ENCODE measurements at regions not wholly inside any gene's neighbourhood (a gene's known extent, or its start where the extent isn't known, plus 50 kb on each side); places are given as distances from the start of the nearest gene placed in this dataset.
"Not testable (repeated sequence)": the region's sequence is repeated elsewhere in the genome, so short reads cannot be mapped to it uniquely, and the experiment has no call there.

DNA sequence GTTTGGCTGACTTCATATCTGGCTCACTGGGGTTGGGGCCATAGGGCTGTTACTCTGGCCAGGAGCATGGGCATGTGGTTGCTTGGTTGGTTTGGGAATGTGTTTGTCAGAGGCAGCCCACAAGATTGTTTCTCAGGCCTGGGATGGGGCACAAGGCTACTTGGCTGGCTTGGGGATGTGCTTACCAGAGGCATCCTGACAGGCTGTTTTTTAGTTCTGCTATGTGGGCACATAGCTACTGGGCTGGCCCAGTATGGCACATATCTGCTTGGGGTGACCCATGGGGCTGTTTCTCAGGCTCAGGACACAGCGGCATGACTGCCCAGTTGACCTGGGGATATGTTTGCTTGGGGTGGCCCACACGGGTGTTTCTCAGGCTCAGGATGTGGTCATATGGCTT lies 94.6 kb upstream of the PGR start:
- Histone ChIP-seq H3K4me3 (ENCODE audit: control insufficient read depth in 2 of 3, extremely low read depth in 1 of 3, insufficient read depth in 2 of 3, low read depth in 1 of 3, low read length in 3 of 3) (no peak overlapping the region), H3K9me1 (ENCODE audit: control insufficient read depth, extremely low read depth, insufficient read depth, low read length) (no peaks in the 10 kb centered on the region), H3K9ac (ENCODE audit: control insufficient read depth, extremely low read depth, insufficient read depth, low read length) (no peak overlapping the region), H3K27ac (ENCODE audit: control insufficient read depth, insufficient read depth, low read length) (no peak overlapping the region), H2AFZ (ENCODE audit: control insufficient read depth, low read length) (no peak overlapping the region), H3K79me2 (ENCODE audit: control insufficient read depth, insufficient read depth, low read length) (no peaks in the 10 kb centered on the region), H4K20me1 (ENCODE audit: control insufficient read depth, extremely low read depth, insufficient read depth, low read length) (no peaks in the 10 kb centered on the region), H3K4me2 (ENCODE audit: control insufficient read depth, extremely low read depth, insufficient read depth, low read depth, low read length) (no peak overlapping the region), H3K4me1 (ENCODE audit: control insufficient read depth, extremely low read depth, insufficient read depth, low read length) (no peaks in the 10 kb centered on the region), H3K36me3 (ENCODE audit: control insufficient read depth in 2 of 2, extremely low read depth in 1 of 2, insufficient read depth in 2 of 2, low read length in 2 of 2) (no peaks in the 10 kb centered on the region), H3K9me3 (ENCODE audit: control insufficient read depth, low read depth, low read length) (peaks cover 2% of the 10 kb centered on the region), H3K27me3 (ENCODE audit: control insufficient read depth, extremely low read depth, insufficient read depth, low read length) (no peaks in the 10 kb centered on the region)
- no peak for TF ChIP-seq EZH2 (IDR thresholded peaks at IDR 0.05; ENCODE audit: low read length)
- TF ChIP-seq, protein P1, sequence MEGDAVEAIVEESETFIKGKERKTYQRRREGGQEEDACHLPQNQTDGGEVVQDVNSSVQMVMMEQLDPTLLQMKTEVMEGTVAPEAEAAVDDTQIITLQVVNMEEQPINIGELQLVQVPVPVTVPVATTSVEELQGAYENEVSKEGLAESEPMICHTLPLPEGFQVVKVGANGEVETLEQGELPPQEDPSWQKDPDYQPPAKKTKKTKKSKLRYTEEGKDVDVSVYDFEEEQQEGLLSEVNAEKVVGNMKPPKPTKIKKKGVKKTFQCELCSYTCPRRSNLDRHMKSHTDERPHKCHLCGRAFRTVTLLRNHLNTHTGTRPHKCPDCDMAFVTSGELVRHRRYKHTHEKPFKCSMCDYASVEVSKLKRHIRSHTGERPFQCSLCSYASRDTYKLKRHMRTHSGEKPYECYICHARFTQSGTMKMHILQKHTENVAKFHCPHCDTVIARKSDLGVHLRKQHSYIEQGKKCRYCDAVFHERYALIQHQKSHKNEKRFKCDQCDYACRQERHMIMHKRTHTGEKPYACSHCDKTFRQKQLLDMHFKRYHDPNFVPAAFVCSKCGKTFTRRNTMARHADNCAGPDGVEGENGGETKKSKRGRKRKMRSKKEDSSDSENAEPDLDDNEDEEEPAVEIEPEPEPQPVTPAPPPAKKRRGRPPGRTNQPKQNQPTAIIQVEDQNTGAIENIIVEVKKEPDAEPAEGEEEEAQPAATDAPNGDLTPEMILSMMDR (optimal IDR thresholded peaks at IDR 0.05 in 1 of 3, IDR thresholded peaks at IDR 0.05 in 1 of 3, conservative IDR thresholded peaks at IDR 0.05 in 1 of 3; ENCODE audit: extremely low read depth in 1 of 3, insufficient read depth in 2 of 3, low read length in 3 of 3) = no peak
- FAIRE-seq = no peak
- no peak for DNase-seq (ENCODE audit: low read depth, low spot score)
- dilution Hi-C loops (cut with MboI; ENCODE audit: extremely low pct_ligation_motif_present, low sequenced_read_pairs) = no loop called here

DNA sequence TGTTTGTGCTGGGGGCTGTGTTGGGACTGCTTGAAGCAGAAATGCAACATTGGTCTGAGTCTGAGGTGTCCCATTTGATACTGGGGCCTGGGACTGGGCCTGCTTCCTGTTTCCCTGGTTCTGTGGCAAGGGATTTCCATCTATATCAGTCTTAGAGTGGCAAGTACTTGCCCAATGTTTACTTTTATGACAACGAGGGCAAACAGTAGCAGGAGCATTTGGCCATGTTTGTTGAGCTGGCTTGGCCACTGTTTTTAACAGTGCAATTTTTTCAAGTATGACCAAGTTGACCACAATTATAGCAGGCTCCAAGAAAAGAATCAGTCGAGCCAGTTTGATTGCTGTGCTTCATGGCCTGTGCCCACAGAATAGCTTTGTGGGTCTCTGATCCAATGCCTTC lies 88.5 kb upstream of the PGR start:
- H4K20me1 ChIP-seq (ENCODE audit: control insufficient read depth, extremely low read depth, insufficient read depth, low read length); DNase-seq (ENCODE audit: low read depth, low spot score); H3K27me3 ChIP-seq (ENCODE audit: control insufficient read depth, extremely low read depth, insufficient read depth, low read length); H3K9me1 ChIP-seq (ENCODE audit: control insufficient read depth, extremely low read depth, insufficient read depth, low read length); H3K4me3 ChIP-seq (ENCODE audit: control insufficient read depth in 2 of 3, extremely low read depth in 1 of 3, insufficient read depth in 2 of 3, low read depth in 1 of 3, low read length in 3 of 3); dilution Hi-C loops (cut with MboI; ENCODE audit: extremely low pct_ligation_motif_present, low sequenced_read_pairs); H3K27ac ChIP-seq (ENCODE audit: control insufficient read depth, insufficient read depth, low read length); H2AFZ ChIP-seq (ENCODE audit: control insufficient read depth, low read length); H3K36me3 ChIP-seq (ENCODE audit: control insufficient read depth in 2 of 2, extremely low read depth in 1 of 2, insufficient read depth in 2 of 2, low read length in 2 of 2); H3K4me2 ChIP-seq (ENCODE audit: control insufficient read depth, extremely low read depth, insufficient read depth, low read depth, low read length); H3K79me2 ChIP-seq (ENCODE audit: control insufficient read depth, insufficient read depth, low read length); H3K4me1 ChIP-seq (ENCODE audit: control insufficient read depth, extremely low read depth, insufficient read depth, low read length); H3K9me3 ChIP-seq (ENCODE audit: control insufficient read depth, low read depth, low read length); FAIRE-seq; H3K9ac ChIP-seq (ENCODE audit: control insufficient read depth, extremely low read depth, insufficient read depth, low read length): not testable (repeated sequence)

DNA sequence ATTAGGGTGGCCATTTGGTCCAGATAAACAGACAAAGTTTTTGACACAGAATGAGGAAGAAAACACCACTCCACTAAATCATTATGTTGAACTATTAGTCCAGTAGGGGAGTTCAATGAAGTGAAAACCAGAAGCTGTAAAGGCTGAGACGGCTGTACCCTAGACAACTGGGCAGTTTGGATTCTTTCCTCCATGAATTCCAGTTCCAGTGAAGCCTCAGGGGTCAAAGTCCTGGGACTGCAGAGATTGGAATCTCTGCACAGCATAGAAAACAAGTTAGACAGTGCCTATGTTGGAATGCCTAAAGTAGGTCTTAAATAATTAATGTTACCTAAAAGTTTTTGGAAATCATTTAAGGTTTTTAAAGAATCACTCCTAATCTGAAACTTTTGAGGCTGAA lies 86.5 kb upstream of the PGR start:
- H3K9me3 ChIP-seq (ENCODE audit: control insufficient read depth, low read depth, low read length); H3K9ac ChIP-seq (ENCODE audit: control insufficient read depth, extremely low read depth, insufficient read depth, low read length); H3K9me1 ChIP-seq (ENCODE audit: control insufficient read depth, extremely low read depth, insufficient read depth, low read length); H3K79me2 ChIP-seq (ENCODE audit: control insufficient read depth, insufficient read depth, low read length); H3K36me3 ChIP-seq (ENCODE audit: control insufficient read depth in 2 of 2, extremely low read depth in 1 of 2, insufficient read depth in 2 of 2, low read length in 2 of 2); H3K27ac ChIP-seq (ENCODE audit: control insufficient read depth, insufficient read depth, low read length); H3K4me1 ChIP-seq (ENCODE audit: control insufficient read depth, extremely low read depth, insufficient read depth, low read length); H3K27me3 ChIP-seq (ENCODE audit: control insufficient read depth, extremely low read depth, insufficient read depth, low read length); H2AFZ ChIP-seq (ENCODE audit: control insufficient read depth, low read length); FAIRE-seq; DNase-seq (ENCODE audit: low read depth, low spot score); H4K20me1 ChIP-seq (ENCODE audit: control insufficient read depth, extremely low read depth, insufficient read depth, low read length); H3K4me3 ChIP-seq (ENCODE audit: control insufficient read depth in 2 of 3, extremely low read depth in 1 of 3, insufficient read depth in 2 of 3, low read depth in 1 of 3, low read length in 3 of 3); H3K4me2 ChIP-seq (ENCODE audit: control insufficient read depth, extremely low read depth, insufficient read depth, low read depth, low read length); dilution Hi-C loops (cut with MboI; ENCODE audit: extremely low pct_ligation_motif_present, low sequenced_read_pairs): not testable (repeated sequence)
